Liver (tissue), 8 donors: ENCODE measurements at regions not wholly inside any gene's neighbourhood (a gene's known extent, or its start where the extent isn't known, plus 50 kb on each side); places are given as distances from the start of the nearest gene placed in this dataset.
"Not testable (repeated sequence)": the region's sequence is repeated elsewhere in the genome, so short reads cannot be mapped to it uniquely, and the experiment has no call there.

Experiments used
- DNase-seq: peaks from one replicate; pipeline ENCODE4 v3.0.0-alpha.2; 2017; ENCODE audit warnings: low spot score
- H3K27ac ChIP-seq, 2 donors: one replicate each; pipeline ENCODE4 v1.7.0; 2013; ENCODE audit warnings: inconsistent platforms in 2 of 2, low read length in 2 of 2, control low read depth in 1 of 2, low read depth in 1 of 2, mild to moderate bottlenecking in 1 of 2
- H3K27me3 ChIP-seq, 4 donors: one replicate each; pipeline versions ENCODE4 v1.6.1 to v1.7.0; 2013; ENCODE audit warnings: low read length in 3 of 4, inconsistent platforms in 1 of 4, mild to moderate bottlenecking in 1 of 4, moderate library complexity in 1 of 4; ENCODE audit not compliant: control insufficient read depth in 4 of 4, insufficient read depth in 4 of 4
- H3K36me3 ChIP-seq, 4 donors: one replicate each; pipeline versions ENCODE4 v1.6.1 to v1.7.0; 2013; ENCODE audit warnings: low read length in 3 of 4, mild to moderate bottlenecking in 3 of 4, low read depth in 1 of 4, moderate library complexity in 1 of 4; ENCODE audit not compliant: control insufficient read depth in 4 of 4, insufficient read depth in 3 of 4
- H3K4me1 ChIP-seq, 4 donors: one replicate each; pipeline versions ENCODE4 v1.6.1 to v1.7.0; 2013; ENCODE audit warnings: low read length in 3 of 4, mild to moderate bottlenecking in 3 of 4, moderate library complexity in 1 of 4; ENCODE audit not compliant: control insufficient read depth in 4 of 4, insufficient read depth in 4 of 4
- H3K4me3 ChIP-seq, 3 donors: one replicate each; pipeline versions ENCODE4 v1.6.1 to v1.7.0; 2013; ENCODE audit warnings: low read length in 3 of 3, control low read depth in 1 of 3, low read depth in 1 of 3, mild to moderate bottlenecking in 1 of 3
- H3K9ac ChIP-seq, 2 donors: one replicate each; pipeline ENCODE4 v1.7.0; 2013; ENCODE audit warnings: low read length in 2 of 2, mild to moderate bottlenecking in 2 of 2, moderate library complexity in 2 of 2, control low read depth in 1 of 2, low read depth in 1 of 2
- H3K9me3 ChIP-seq, 4 donors: one replicate each; pipeline versions ENCODE4 v1.6.1 to v1.7.0; 2013; ENCODE audit warnings: low read length in 3 of 4; ENCODE audit not compliant: control insufficient read depth in 4 of 4
- ATF3 ChIP-seq: IDR thresholded peaks from 2 replicates; pipeline ENCODE4 v1.6.1; 2016; ENCODE audit warnings: antibody characterized with exemption
- EGR1 ChIP-seq, 2 donors: IDR thresholded peaks; 2 replicates each; pipeline ENCODE4 v1.6.1; 2016 to 2018; ENCODE audit warnings: antibody characterized with exemption in 2 of 2, low read depth in 2 of 2
- FOXA1 ChIP-seq: IDR thresholded peaks from 2 replicates; pipeline ENCODE4 v1.6.1; 2016; ENCODE audit warnings: antibody characterized with exemption
- FOXA2 ChIP-seq: IDR thresholded peaks from 2 replicates; pipeline ENCODE4 v1.6.1; 2016; ENCODE audit warnings: antibody characterized with exemption
- HNF4A ChIP-seq, 2 donors: conservative IDR thresholded peaks; 2 replicates each; pipeline ENCODE4 v1.6.1; 2016; ENCODE audit warnings: antibody characterized with exemption in 2 of 2, mild to moderate bottlenecking in 2 of 2
- JUND ChIP-seq, 2 donors: IDR thresholded peaks; 2 replicates each; pipeline ENCODE4 v1.6.1; 2016; ENCODE audit warnings: antibody characterized with exemption in 2 of 2
- MAX ChIP-seq: IDR thresholded peaks from 2 replicates; pipeline ENCODE4 v1.6.1; 2016; ENCODE audit warnings: antibody characterized with exemption
- NR2F2 ChIP-seq: IDR thresholded peaks from 2 replicates; pipeline ENCODE4 v1.6.1; 2016; ENCODE audit warnings: antibody characterized with exemption
- RAD21 ChIP-seq, 2 donors: IDR thresholded peaks; 2 replicates each; pipeline ENCODE4 v1.6.1; 2016; ENCODE audit warnings: antibody characterized with exemption in 2 of 2, mild to moderate bottlenecking in 2 of 2
- REST ChIP-seq: IDR thresholded peaks from 2 replicates; pipeline ENCODE4 v1.6.1; 2016; ENCODE audit warnings: antibody characterized with exemption, mild to moderate bottlenecking
- RXRA ChIP-seq, 2 donors: IDR thresholded peaks; 2 replicates each; pipeline ENCODE4 v1.6.1; 2017 to 2018; ENCODE audit warnings: antibody characterized with exemption in 2 of 2, mild to moderate bottlenecking in 1 of 2
- SP1 ChIP-seq: IDR thresholded peaks from 2 replicates; pipeline ENCODE4 v1.6.1; 2018; ENCODE audit warnings: antibody characterized with exemption, mild to moderate bottlenecking
- TAF1 ChIP-seq: conservative IDR thresholded peaks from 2 replicates; pipeline ENCODE4 v1.6.1; 2016; ENCODE audit warnings: antibody characterized with exemption, mild to moderate bottlenecking
- YY1 ChIP-seq: IDR thresholded peaks from 2 replicates; pipeline ENCODE4 v1.6.1; 2016; ENCODE audit warnings: antibody characterized with exemption, mild to moderate bottlenecking
- ZBTB33 ChIP-seq: IDR thresholded peaks from 2 replicates; pipeline ENCODE4 v1.6.1; 2016; ENCODE audit warnings: antibody characterized with exemption
- WGBS: extraction: QIAGEN DNeasy Blood & Tissue Kit; methylation state at CpG from one replicate; pipeline ENCODE4 v1.1.7; 2013; 5-methylcytosine and 5-hydroxymethylcytosine counted together
- TF ChIP-seq, protein P1 (sequence below): fragments of 150-350 bp; IDR thresholded peaks from 2 replicates; pipeline ENCODE4 v1.5.1; 2017; ENCODE audit warnings: improper control_type of control experiment, low read depth, low read length; ENCODE audit not compliant: missing input control
- donor health status: healthy.
- donor health status: healthy.
- donor health status: healthy.
- donor health status: healthy.
- donor health status: healthy.

GRCh38 chr14:43087666-43088065 lies 1419.4 kb downstream of the FSCB start:
- Histone ChIP-seq H3K27ac (no peak overlapping the region), H3K27me3 (no peaks in the 10 kb centered on the region)
- DNase-seq = no peak

DNA sequence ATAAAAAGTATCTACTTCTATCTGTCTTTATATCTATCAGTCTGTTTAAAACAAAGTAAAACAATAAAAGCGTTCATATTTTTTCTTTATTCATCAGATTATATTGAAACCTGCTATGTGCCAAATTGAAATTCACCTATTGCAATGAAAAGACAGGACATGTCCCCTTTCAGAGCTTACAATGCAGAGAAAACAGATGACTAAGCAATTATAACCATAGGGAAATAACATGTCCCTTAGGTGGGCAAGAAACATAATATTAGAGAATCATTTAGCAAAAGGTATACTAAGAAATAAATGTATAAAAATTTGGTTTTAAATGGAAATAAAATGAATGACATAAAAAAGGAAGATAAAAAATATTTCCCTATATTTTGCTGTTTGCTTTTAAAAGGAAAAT lies 1421.3 kb downstream of the FSCB start:
- no peak overlapping the region for H3K4me3 ChIP-seq
- no peak overlapping the region for H3K27ac ChIP-seq
- WGBS = 61% methylated on average over 1 of the region's 1 CpG
- no peaks in the 10 kb centered on the region for H3K36me3 ChIP-seq
- no peak overlapping the region for H3K9ac ChIP-seq
- no peak for DNase-seq
- no peaks in the 10 kb centered on the region for H3K9me3 ChIP-seq
- H3K4me1 ChIP-seq = no peaks in the 10 kb centered on the region
- TF ChIP-seq RXRA (IDR thresholded peaks at IDR 0.05) (no peak), ATF3 (no peak), REST (no peak), EGR1 (IDR thresholded peaks at IDR 0.05; ENCODE audit: low read depth in 2 of 2) (no peak), FOXA1 (no peak), YY1 (no peak), NR2F2 (no peak), FOXA2 (no peak), TAF1 (no peak), SP1 (no peak), JUND (IDR thresholded peaks at IDR 0.05) (no peak), MAX (no peak)
- TF ChIP-seq, protein P1, sequence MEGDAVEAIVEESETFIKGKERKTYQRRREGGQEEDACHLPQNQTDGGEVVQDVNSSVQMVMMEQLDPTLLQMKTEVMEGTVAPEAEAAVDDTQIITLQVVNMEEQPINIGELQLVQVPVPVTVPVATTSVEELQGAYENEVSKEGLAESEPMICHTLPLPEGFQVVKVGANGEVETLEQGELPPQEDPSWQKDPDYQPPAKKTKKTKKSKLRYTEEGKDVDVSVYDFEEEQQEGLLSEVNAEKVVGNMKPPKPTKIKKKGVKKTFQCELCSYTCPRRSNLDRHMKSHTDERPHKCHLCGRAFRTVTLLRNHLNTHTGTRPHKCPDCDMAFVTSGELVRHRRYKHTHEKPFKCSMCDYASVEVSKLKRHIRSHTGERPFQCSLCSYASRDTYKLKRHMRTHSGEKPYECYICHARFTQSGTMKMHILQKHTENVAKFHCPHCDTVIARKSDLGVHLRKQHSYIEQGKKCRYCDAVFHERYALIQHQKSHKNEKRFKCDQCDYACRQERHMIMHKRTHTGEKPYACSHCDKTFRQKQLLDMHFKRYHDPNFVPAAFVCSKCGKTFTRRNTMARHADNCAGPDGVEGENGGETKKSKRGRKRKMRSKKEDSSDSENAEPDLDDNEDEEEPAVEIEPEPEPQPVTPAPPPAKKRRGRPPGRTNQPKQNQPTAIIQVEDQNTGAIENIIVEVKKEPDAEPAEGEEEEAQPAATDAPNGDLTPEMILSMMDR = no peak
- no peaks in the 10 kb centered on the region for H3K27me3 ChIP-seq

More at GRCh38 chr14:43087666-43088065, 1419.4 kb downstream of the FSCB start:
- 42% methylated on average over 2 of the region's 2 CpGs for WGBS
- Histone ChIP-seq H3K9ac (no peak overlapping the region), H3K4me3 (no peak overlapping the region), H3K36me3 (no peaks in the 10 kb centered on the region), H3K4me1 (no peaks in the 10 kb centered on the region), H3K9me3 (no peaks in the 10 kb centered on the region)
- TF ChIP-seq RAD21 (IDR thresholded peaks at IDR 0.05) = no peak
- TF ChIP-seq REST = no peak
- no peak for TF ChIP-seq FOXA1
- TF ChIP-seq HNF4A (conservative IDR thresholded peaks at IDR 0.05) = no peak
- no peak for TF ChIP-seq SP1
- TF ChIP-seq ZBTB33 = no peak
- TF ChIP-seq NR2F2 = no peak

DNA sequence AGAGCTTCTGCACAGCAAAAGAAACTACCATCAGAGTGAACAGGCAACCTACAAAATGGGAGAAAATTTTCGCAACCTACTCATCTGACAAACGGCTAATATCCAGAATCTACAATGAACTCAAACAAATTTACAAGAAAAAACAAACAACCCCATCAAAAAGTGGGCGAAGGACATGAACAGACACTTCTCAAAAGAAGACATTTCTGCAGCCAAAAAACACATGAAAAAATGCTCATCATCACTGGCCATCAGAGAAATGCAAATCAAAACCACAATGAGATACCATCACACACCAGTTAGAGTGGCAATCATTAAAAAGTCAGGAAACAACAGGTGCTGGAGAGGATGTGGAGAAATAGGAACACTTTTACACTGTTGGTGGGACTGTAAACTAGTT lies 1439.7 kb downstream of the FSCB start:
- not testable (repeated sequence) for H3K9ac ChIP-seq, DNase-seq, H3K4me3 ChIP-seq, H3K36me3 ChIP-seq, H3K27me3 ChIP-seq, H3K4me1 ChIP-seq, H3K9me3 ChIP-seq, H3K27ac ChIP-seq
- 79% methylated on average over 2 of the region's 3 CpGs for WGBS
